HG03520 (cell line): ENCODE measurements at regions not wholly inside any gene's neighbourhood (a gene's known extent, or its start where the extent isn't known, plus 50 kb on each side); places are given as distances from the start of the nearest gene placed in this dataset.

Experiments
- ATAC-seq: cut with Tn5 transposase; IDR thresholded peaks from one replicate; pipeline ENCODE4 v1.9.1; 2021; ENCODE audit warnings: mild to moderate bottlenecking, moderate library complexity; ENCODE audit not compliant: unreplicated experiment

GRCh38 chr4:124534131-124534530, 178.4 kb downstream of the ANKRD50 start:
- no peak for ATAC-seq

- no peak for ATAC-seq
Measured at GRCh38 chr4:124535003-124535402, 177.5 kb downstream of the ANKRD50 start.

GRCh38 chr4:124536946-124537345, 175.6 kb downstream of the ANKRD50 start:
- no peak for ATAC-seq

- ATAC-seq, result no peak
Measured at GRCh38 chr4:124537971-124538370, 174.6 kb downstream of the ANKRD50 start.

- ATAC-seq, result no peak
Measured at GRCh38 chr4:124540014-124540413, 172.5 kb downstream of the ANKRD50 start.

- no peak for ATAC-seq
Measured at GRCh38 chr4:124541652-124542420, 170.7 kb downstream of the ANKRD50 start.

- ATAC-seq, result no peak
Measured at GRCh38 chr4:124555959-124556358, 156.6 kb downstream of the ANKRD50 start.

GRCh38 chr4:124564121-124564520, 148.4 kb downstream of the ANKRD50 start:
- ATAC-seq, result no peak

GRCh38 chr4:124565371-124565770, 147.2 kb downstream of the ANKRD50 start:
- no peak for ATAC-seq

GRCh38 chr4:124566030-124566429, 146.5 kb downstream of the ANKRD50 start:
- ATAC-seq, result no peak

GRCh38 chr4:124573056-124573455, 139.5 kb downstream of the ANKRD50 start:
- no peak for ATAC-seq

GRCh38 chr4:124579896-124580295, 132.6 kb downstream of the ANKRD50 start:
- no peak for ATAC-seq

GRCh38 chr4:124583797-124584196, 128.7 kb downstream of the ANKRD50 start:
- no peak for ATAC-seq

GRCh38 chr4:124589786-124590185, 122.7 kb downstream of the ANKRD50 start:
- no peak for ATAC-seq

GRCh38 chr4:124590480-124590879, 122.1 kb downstream of the ANKRD50 start:
- ATAC-seq, result no peak

GRCh38 chr4:124591637-124592036, 120.9 kb downstream of the ANKRD50 start:
- no peak for ATAC-seq

GRCh38 chr4:124593494-124593893, 119.0 kb downstream of the ANKRD50 start:
- no peak for ATAC-seq

GRCh38 chr4:124594945-124595344, 117.6 kb downstream of the ANKRD50 start:
- ATAC-seq, result no peak

GRCh38 chr4:124596816-124597215, 115.7 kb downstream of the ANKRD50 start:
- ATAC-seq, result no peak

- ATAC-seq, result no peak
Measured at GRCh38 chr4:124610211-124610610, 102.3 kb downstream of the ANKRD50 start.
